Fibroblast of the aortic adventitia (primary cell): ENCODE measurements at regions not wholly inside any gene's neighbourhood (a gene's known extent, or its start where the extent isn't known, plus 50 kb on each side); places are given as distances from the start of the nearest gene placed in this dataset.
A peak's percentile ranks its signal among the peaks of the same experiment; 100 is the strongest.

Experiments
- DNase-seq: peaks from one replicate; pipeline ENCODE4 v3.0.0-alpha.2; 2010; ENCODE audit warnings: low read depth
- H3K4me3 ChIP-seq: 2 replicates; pipeline ENCODE4 v1.5.1; 2011; ENCODE audit warnings: low read depth, mild to moderate bottlenecking, control low read depth, low read length, moderate library complexity
- CTCF ChIP-seq: IDR thresholded peaks from 2 replicates; pipeline ENCODE4 v1.5.1; 2011; ENCODE audit warnings: mild to moderate bottlenecking, low read length, control low read depth, inconsistent platforms; ENCODE audit not compliant: insufficient read depth

GRCh38 chr4:100290585-100290984 lies 100.3 kb upstream of the DDIT4L start:
- H3K4me3 ChIP-seq, result no peak overlapping the region
- peak; percentile 28 for DNase-seq
- no peak for TF ChIP-seq CTCF

- peak; percentile 36 for DNase-seq
- TF ChIP-seq CTCF, result no peak
- H3K4me3 ChIP-seq, result no peak overlapping the region
Observed at GRCh38 chr4:100289946-100290345, 99.7 kb upstream of the DDIT4L start.

- no peak for TF ChIP-seq CTCF
- peak; percentile 37 for DNase-seq
- no peak overlapping the region for H3K4me3 ChIP-seq
Observed at GRCh38 chr4:100289530-100289888, 99.2 kb upstream of the DDIT4L start.

- DNase-seq, result peak; percentile 35
- no peak overlapping the region for H3K4me3 ChIP-seq
- no peak for TF ChIP-seq CTCF
Observed at GRCh38 chr4:100288811-100289529, 98.7 kb upstream of the DDIT4L start.

- TF ChIP-seq CTCF, result no peak
- H3K4me3 ChIP-seq, result no peak overlapping the region
- DNase-seq, result peak; percentile 36
Observed at GRCh38 chr4:100288161-100288560, 97.9 kb upstream of the DDIT4L start.

GRCh38 chr4:100287534-100287933 lies 97.3 kb upstream of the DDIT4L start:
- no peak for TF ChIP-seq CTCF
- no peak overlapping the region for H3K4me3 ChIP-seq
- DNase-seq, result no peak

GRCh38 chr4:100286636-100287035 lies 96.4 kb upstream of the DDIT4L start:
- DNase-seq, result no peak
- TF ChIP-seq CTCF, result no peak
- no peak overlapping the region for H3K4me3 ChIP-seq
